EL (cell line): ENCODE measurements at regions not wholly inside any gene's neighbourhood (a gene's known extent, or its start where the extent isn't known, plus 50 kb on each side); places are given as distances from the start of the nearest gene placed in this dataset.
"Not testable (repeated sequence)": the region's sequence is repeated elsewhere in the genome, so short reads cannot be mapped to it uniquely, and the experiment has no call there.

ENCODE experiments used
- DNase-seq: peaks from one replicate; pipeline ENCODE4 v3.0.0-alpha.2; 2016

DNA sequence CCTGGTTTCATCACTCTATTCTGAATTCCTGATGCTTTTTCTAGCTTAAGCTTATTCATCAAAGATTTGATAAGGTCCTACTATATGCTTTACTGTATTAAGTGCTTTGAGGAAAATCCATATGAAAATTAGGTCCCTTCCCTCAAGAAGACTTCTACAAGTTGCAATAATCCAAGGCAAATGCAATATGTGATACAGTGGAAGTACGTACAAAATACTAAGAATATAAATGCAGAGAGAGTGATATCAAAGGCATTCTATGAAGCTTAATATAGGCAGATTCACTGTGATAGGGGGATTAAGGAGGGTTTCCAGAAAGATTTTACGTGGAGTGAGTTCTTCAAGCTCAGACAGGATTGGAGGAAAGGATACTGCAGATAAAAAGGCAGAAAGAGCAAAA lies 142.1 kb downstream of the C6orf118 start:
- no peak for DNase-seq

DNA sequence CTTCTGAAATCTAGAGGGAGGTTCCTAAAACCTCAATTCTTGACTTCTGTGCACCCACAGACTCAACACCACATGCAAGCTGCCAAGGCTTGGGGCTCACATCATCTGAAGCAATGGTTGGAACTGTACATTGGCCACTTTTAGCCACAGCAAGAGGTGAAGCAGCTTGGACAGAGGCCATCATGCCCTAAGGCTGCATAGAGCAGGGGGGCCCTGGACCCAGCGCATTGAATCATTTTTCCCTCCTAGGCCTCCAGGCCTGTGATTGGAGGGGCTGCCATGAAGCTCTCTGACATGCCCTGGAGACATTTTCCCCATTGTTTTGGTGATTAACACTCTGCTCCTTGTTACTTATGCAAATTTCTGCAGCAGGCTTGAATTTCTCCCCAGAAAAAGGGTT lies 145.9 kb downstream of the C6orf118 start:
- DNase-seq = no peak

DNA sequence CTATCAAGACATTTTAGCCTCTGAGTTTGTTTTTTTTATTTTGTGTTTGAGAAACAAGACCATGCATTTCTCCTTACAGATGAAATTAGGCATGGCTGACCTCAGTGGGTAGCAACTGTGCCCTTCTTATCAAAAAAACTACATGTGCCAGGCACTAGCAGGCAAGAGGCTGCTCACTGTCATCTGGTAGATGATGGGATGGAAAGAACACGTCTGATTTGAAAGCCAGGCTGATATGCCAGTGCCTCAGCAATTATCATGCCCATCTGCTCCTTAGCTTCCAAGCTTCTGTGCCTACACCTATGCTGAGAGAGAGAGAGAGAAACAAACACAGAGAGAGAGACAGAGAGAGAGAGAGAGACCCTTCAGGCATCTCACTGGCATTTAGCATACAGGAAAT lies 149.9 kb downstream of the C6orf118 start:
- no peak for DNase-seq

DNA sequence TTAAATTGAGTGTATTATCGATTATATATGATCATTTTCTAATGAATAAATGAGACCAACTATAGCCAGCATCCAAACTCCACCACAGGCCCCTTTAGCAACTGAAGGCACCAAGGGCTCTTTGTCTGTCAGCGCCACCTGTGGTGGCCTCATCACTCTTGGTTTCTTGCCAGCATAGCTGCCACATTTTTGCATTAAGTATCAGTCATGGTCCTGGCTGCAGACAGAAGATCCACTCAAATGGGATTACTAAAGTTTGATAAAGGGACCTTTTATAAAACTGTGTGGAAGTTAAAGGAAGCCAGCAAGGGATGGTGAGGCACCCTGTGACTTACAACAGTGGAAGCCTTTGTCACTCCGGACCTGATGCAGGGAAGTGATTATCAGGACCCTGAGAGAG lies 162.9 kb downstream of the C6orf118 start:
- DNase-seq = no peak

DNA sequence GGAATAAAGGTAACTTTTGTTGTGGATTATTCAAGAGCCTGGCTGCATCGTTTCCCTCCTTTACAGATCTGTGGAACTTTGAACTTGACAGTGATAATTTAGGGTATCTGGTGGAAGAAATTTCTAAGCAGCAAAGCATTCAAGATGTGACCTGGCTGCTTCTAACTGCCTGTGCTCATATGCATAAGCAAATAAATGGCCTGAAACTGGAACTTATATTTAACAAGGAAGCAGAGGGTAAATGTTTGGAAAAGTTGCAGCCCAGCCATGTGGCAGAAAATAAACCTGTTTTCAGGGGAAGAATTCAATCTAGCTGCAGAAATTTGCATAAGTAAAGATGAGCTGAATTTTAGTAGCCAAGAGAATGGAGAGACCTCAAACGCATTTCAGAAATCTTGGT lies 173.5 kb downstream of the C6orf118 start:
- DNase-seq = no peak

DNA sequence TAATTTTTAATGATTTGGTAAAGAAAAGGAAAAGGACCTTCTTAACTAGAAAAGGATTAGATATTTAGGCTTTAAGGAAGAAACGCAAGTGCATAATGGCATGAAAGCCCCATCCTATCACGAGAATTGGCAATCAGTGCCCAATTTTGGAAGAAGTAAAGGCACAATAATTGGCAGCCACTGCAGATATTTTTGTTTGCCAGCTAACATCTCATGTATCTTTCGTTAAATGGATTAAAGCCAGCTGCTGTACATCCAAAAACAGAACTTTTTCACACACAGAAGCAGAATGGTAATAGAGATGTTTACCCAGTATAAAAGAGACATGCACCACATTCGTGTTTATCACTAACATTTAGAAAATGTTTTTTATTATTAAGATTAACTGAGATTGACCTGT lies 180.3 kb downstream of the C6orf118 start:
- DNase-seq = no peak

DNA sequence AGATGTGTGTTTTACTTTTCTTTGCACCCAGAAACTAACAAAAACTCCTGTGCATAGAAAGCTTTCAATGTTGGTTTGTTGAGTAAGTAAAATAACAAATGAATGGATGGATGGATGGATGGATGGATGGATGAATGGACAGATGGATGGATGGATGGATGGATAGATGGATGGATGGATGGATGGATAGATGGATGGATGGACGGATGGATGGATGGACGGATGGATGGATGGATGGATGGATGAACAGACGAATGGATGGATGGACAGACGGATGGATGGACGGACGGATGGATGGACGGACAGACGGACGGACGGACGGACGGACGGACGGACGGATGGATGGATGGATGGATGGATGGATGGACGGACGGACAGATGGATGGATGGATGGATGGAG lies 181.7 kb downstream of the C6orf118 start:
- DNase-seq = not testable (repeated sequence)

DNA sequence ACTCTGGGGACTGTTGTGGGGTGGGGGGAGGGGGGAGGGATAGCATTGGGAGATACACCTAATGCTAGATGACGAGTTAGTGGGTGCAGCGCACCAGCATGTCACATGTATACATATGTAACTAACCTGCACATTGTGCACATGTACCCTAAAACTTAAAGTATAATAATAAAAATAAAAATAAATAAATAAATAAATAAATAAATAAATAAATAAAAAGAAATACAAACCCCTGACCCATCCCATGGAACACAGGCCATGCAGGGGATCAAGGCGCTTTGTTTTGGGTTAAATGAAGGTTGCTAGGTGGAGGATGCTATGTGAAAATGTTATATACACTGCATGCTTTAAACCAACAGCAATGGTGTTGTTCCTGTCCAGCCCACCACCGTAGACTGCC lies 184.7 kb downstream of the C6orf118 start:
- DNase-seq = not testable (repeated sequence)

DNA sequence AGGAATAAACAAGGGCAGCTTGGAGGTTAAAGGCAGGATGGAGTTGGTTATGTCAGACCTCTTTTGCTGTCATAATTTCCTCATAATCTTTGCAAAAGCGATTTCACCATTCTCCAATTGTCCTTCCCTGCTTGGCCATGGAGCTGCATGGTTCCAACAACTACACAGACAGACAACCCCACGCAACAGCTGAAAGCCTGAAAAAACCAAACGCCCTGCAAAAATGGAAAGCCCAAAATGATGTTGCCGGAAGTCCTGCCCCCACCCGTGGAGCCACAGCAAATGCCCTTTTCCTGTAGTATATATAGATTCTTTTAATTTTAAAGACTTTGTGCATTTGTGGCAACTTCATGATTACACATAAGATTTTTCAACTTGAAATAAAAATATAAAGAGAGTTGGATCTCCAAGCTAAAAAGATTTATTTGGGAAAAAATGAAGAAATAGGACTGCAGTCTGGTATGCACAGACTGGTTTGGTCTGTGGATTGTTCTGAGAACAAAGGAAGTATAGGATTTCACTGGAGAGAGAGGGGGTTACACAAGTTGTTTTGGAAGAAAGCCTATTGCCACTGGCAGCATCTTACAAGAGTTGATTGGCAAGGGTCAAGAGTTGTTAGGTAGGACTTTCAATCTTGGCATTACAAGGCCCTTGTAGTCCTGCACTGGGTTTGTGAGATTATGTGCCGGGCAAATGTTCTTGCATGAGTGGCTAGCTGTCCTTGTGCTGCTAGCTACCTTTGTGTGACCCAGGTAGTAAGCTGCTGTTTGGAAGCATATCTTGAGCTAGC lies 190.0 kb downstream of the C6orf118 start:
- no peak for DNase-seq

DNA sequence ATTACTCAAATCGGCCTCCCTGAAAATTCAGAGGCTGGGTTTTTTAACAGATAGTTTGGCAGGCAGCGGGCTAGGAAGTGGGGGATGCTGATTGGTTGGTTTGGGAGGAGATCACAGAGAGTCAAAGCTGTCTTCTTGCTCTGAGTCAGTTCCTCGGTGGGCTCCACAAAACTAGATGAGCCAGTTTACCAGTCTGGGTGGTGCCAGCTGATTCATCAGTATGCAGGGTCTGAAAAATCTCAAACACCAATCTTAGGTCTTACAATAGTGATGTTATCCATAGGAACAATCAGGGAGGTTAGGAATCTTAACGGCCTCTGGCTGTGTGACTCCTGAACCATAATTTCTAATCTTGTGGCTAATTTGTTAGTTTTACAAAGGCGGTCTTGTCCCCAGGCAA lies 190.7 kb downstream of the C6orf118 start:
- no peak for DNase-seq

DNA sequence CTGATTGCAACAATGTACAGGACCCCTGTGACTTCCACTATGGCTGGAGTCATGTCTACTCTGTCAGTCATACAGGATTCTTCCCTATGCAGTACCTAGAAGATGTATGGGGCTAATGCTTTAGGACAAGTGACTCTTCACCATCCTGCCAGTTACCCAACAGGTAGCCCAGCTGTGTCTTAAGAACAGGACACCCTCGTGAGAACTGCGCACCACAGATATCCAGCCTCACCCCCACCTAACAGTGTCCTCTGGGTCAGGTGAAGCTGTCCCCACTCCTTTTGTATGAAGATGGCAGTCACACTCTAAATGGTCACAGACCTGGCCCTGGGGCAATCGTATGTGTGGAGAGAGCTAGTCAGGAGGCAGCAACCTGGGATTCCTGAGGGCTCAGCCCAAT lies 191.6 kb downstream of the C6orf118 start:
- DNase-seq = no peak

DNA sequence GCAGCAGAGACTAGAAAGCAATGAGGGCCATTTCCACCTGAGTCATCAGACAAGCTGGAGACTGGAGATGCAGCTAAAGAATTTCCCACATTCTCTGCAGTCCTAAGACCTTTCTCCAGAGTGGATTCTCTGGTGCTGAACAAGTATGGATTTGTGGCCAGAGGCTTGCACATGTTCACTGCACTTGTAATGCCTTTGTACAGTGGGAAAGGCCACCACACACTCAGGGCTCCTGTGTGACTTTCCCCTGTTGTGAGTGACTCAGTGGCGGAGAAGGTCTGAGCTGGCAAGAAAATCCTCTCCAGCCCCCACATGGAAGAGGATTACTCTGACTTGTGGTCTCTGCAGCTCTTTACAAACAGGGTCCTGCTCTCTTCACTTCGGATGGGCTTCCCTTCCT lies 192.3 kb downstream of the C6orf118 start:
- no peak for DNase-seq

DNA sequence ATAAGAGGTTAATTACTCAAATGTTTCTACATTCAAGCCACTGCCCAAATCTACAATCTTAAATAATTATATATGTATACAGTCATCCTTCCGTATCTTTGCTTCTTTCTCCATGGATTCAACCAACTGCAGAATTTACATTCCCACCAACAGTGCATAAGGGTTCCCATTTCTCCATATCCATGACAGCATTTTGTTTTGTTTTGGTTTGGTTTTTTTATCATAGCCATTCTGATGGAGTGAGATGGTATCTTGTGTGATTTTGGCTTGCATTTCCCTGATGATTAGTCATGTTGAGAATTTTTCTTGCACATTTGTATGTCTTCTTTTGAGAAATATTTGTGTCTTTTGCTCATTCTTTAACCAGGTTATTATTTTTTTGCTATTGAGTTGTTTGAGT lies 198.5 kb downstream of the C6orf118 start:
- DNase-seq = no peak

DNA sequence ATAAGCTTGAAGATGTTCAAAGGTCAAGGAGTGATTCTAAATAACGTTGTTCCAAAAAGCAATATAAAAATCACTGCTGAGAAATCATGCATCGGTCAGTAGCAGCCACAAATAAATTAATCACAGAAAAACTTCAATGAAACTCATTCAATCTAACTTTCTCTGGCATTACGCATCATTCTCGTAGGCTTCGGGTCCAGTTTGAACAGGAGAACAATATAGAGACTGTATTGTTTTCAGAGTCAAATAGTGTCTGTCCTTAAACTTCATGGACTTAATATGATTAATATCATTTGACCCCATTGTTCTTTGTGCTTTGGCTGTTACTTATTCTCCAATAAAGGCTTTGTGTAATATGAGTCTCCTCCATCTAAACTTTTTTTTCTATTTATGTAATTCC lies 200.4 kb downstream of the C6orf118 start:
- DNase-seq = no peak

DNA sequence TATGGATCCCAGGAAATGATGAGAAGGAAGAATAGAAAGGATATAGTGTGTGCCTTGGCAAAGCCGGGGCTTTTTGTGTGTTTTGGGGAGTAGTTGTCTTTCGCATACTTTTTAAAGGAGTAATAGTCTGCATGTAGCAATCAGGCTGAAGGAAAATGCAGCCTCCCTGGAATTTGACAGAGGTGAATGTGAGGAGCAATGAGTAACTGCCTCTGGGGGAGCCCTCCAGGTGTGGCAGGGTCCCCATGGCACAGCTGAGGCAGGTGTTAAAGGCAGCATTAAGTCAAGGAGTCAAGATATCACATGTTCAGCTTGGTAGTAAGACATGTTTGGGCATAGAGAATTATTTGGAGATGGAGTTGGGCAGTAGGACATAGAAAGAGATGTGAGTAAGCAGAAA lies 203.1 kb downstream of the C6orf118 start:
- no peak for DNase-seq

DNA sequence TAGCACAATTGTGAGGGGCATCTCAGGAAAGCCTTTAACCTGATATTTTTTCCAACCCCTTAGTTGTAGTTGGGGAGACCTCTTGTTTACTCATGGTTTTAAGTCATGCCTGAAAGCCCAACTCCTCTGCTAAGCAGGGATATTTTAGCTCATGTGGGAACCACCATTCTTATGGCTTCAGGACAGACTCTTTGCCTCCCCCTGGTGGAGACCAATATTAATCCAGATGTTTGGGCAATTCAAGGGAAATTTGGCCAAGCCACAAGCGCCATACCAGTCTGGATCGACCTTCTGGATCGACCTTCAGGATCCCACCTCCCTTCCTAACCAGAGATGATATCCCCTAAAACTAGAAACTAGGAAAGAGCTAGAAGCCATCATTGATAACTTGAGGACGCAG lies 211.2 kb downstream of the C6orf118 start:
- no peak for DNase-seq

DNA sequence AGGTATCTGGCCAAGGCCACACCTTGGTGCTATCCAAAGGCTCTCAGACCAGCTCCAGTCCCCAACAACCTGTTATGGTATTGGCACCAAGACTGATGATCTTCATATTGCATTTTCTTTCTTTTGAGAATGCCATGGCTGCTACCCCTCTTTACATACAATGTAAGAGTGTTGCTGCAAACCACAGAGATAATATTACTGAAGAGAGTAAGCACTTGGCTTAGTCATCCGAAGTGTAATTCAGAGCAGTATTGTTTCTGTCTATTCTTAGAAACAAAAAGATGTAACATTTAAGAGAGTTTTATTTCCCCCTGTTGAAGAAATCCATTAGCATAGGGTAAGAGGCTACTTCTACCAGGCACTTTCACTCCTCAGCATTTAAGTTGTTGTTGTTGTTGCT lies 212.5 kb downstream of the C6orf118 start:
- DNase-seq = no peak

DNA sequence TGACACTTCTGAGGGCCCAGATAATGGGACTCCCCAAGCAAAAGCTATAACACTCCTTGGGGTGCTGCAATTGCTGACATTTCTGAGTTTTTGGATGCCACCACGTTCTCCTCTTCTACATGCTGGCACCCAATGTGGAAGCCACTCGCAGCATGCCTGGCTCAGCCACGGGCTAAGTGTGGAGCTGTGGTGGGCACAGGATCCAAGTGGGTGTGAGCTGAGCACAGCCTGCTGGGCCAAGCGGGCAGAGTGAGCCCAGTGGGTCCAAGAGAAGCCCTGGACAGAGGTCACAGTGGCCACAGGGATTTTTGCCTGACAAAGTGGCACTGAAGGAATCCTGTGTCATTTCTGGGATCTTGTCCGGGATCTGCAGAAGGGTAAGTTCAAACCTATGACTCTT lies 213.2 kb downstream of the C6orf118 start:
- no peak for DNase-seq

DNA sequence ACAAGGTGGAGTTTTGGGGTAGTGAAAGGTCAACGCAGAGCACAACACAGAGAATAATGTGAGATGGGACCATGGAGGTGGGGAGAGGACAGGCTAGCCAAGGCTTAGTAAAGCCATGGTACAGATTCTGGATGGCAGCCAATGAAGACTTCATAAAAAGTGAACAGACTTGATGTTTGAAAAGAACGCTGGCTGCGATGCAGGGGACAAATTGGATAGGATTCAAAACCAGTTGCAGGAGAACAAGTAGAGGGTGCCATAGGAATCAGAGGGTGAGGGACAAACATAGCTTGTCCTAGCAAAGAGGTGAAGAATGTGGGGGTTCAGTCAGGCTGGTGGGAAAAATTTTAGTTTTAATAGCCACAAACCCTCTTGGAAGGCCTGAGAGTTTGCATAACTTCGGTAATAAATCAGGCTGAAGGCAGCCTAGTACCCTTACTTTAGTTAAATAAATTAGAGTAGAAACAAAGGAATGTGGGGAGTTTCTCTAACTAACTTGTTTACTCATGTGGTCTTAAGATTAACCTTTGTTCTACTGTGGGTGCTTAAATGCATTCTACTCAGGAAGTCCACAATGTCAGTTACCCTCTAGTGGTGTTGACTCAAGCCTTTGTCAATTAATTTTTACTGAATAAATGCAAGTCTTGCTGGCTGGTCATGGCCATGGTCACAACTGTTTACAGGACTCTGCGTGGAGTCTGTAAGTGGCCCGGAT lies 216.4 kb downstream of the C6orf118 start:
- no peak for DNase-seq

DNA sequence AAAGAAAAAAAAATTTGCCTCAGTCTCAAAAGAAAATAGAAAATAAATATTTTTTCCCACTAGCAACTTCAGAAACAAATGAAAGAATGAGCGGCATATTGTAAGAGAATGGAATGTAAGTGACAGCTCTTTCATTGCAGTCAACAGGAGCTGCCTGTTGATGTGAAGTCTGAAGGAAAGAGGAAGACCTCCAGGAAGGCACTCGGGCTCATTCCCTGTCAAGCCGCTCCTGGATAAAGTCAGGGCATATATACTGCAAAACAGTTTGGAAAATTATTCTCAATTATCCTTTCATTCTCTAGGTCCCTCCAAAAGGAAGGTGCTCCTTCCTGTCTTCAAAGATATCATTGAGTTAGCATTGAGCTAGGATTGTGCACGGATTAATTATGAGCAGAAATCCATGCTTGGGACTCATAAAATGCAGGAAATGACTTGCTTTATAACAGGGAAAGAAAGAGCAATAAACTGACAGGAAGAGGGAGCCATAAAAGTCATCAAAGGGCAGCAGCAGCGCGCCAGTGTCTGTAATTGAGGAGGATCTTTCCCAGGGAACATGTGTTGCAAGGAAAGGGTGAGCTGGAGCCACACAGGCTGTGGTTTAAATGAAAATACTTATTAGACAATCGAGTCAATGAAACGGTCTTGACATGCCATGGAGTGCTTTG lies 218.2 kb downstream of the C6orf118 start:
- no peak for DNase-seq

DNA sequence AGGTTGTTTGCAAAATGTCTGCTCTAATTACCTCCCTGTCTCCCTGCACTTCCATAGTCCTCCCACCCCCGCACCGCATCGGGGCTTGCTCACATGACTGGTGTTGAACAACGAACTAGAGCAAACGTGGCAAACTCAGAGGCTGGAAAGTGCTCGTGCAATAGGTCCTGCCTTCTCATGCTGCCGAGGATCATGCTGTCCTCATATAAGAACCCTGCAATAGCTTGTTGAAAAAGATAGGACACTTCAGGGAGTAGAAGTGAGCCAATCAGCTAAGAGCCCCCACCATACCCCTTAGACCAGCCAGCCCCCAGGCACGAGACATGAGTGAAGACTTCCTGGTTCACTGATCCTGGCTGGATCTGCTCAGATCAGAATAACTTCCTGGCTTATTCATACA lies 219.2 kb downstream of the C6orf118 start:
- no peak for DNase-seq

DNA sequence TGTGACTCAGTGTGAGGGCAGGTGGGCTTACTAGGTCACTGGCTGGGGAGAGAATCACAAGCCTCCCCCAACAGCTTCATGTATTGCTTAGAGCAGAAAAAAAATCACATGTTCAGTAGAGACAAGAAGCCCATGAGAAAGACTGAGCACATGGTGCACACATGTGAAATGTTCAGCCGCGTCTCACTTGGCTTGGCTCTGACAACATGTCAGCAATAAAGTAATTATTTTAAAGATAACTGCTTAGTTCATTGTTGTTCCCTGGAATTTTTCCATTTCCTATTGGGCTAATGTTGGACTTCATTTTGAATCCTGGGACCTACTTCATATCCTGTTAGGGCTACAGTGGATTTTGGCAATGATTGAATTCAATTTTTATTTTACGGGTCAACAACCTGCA lies 222.6 kb downstream of the C6orf118 start:
- no peak for DNase-seq

DNA sequence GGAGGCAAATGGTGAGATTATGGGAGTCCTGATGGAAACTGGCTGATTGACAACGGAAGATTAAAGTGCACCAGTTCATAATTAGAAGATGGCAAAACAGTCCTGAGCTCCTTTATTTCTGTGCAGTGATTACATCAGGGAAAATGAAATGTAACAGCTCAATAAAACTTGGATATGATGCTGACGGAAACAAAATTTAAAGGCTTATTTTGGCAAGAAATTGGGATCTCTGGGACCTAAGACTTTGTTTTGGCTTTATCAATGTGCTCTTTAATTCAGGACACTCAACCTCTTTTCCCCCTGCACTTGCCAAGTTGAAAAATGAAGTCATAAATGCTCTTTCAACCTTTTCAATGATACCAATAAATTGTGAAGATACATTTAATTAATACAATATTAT lies 226.8 kb downstream of the C6orf118 start:
- no peak for DNase-seq

DNA sequence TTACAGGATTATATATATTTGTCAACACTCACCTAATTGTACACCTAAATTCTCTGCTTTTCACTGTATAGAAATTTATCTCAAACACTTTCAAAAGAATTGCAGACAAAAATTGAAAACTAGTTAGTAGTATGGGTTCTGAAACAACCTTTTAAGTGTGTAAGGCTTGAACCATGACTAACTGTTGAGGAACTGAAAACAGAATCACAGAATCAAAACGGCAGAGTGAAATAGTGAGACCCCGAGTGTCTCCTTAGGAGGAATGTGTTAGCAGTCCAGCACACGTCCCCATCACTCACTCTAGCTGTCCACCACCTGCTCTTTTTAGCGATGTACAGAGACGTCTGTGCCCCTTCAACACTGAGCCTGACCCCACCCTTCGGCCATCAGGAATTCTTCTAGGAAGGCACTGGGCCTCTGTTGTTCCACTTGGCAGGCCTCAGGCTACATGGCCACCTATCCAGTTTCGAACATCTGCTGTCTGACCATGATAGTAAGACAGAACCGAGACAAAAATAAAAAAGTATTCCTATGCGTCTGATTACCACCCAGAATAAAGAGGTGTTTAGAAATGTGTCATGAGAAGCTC lies 227.4 kb downstream of the C6orf118 start:
- no peak for DNase-seq
